Endothelial cell of umbilical vein (primary cell): ENCODE measurements at regions not wholly inside any gene's neighbourhood (a gene's known extent, or its start where the extent isn't known, plus 50 kb on each side); places are given as distances from the start of the nearest gene placed in this dataset.

Source experiments
- BruUV-seq: library from RNA; stranded (reverse); fragments of 400-500 nt; replicated peaks from 2 replicates; lab custom pipeline; 2021; lab: Mats Ljungman, UMichigan
- CTCF ChIA-PET: fragments of 300-600, 350-600 bp; sonication (Branson Sonifier 250); formaldehyde crosslinking; loops from one replicate; lab custom pipeline; 2021; ENCODE audit warnings: antibody characterized with exemption, inconsistent platforms; lab: Charles Lee
- POLR2A ChIA-PET: fragments of 300-600, 350-600 bp; sonication (Branson Sonifier 250); formaldehyde crosslinking; loops from one replicate; lab custom pipeline; 2021; ENCODE audit warnings: antibody characterized with exemption, inconsistent platforms; lab: Charles Lee
- DNase-seq: peaks from one replicate; pipeline ENCODE4 v3.0.0-alpha.2; 2011; ENCODE audit warnings: low read depth, low spot score
- FAIRE-seq: peaks from 2 replicates; lab custom pipeline; 2011; peaks lifted over from hg19 to GRCh38; lab: Jason Lieb, UNC
- H2AFZ ChIP-seq: 2 replicates; pipeline ENCODE4 v1.6.0; 2012; ENCODE audit warnings: low read depth, low read length, control low read depth, inconsistent platforms
- H3K27ac ChIP-seq: 2 replicates; pipeline ENCODE4 v1.5.1; 2011; ENCODE audit warnings: low read depth, mild to moderate bottlenecking, control low read depth, low read length, moderate library complexity; ENCODE audit not compliant: insufficient read depth
- H3K27me3 ChIP-seq, 2 experiments: 2 replicates each; pipeline versions ENCODE4 v1.6.0 to v1.6.1; 2011; ENCODE audit warnings: low read length in 2 of 2, mixed read lengths in 1 of 2; ENCODE audit not compliant: control insufficient read depth in 2 of 2, insufficient read depth in 2 of 2
- H3K36me3 ChIP-seq, 2 experiments: 2 replicates in 1 of 2; 3 replicates in 1 of 2; pipeline ENCODE4 v1.5.1; 2011; ENCODE audit warnings: low read length in 2 of 2, mild to moderate bottlenecking in 1 of 2, moderate library complexity in 1 of 2; ENCODE audit not compliant: control insufficient read depth in 2 of 2, insufficient read depth in 2 of 2; ENCODE audit errors: extremely low read depth in 1 of 2
- H3K4me1 ChIP-seq: 3 replicates; pipeline ENCODE4 v1.5.1; 2011; ENCODE audit warnings: mild to moderate bottlenecking, low read length; ENCODE audit not compliant: control insufficient read depth, insufficient read depth; ENCODE audit errors: extremely low read depth
- H3K4me2 ChIP-seq: 2 replicates; pipeline ENCODE4 v1.6.1; 2011; ENCODE audit warnings: low read length, control low read depth, mixed read lengths; ENCODE audit not compliant: insufficient read depth
- H3K4me3 ChIP-seq, 3 experiments: fragments of 200-600 bp in 1 of 3; sonication (generic), shearing (Covaris generic) in 1 of 3; replicated peaks in 1 of 3; 2 replicates each; pipeline ENCODE4 v1.5.1; 2011 to 2016; ENCODE audit warnings: control low read depth in 3 of 3, low read length in 3 of 3, mild to moderate bottlenecking in 2 of 3, inconsistent platforms in 1 of 3, low read depth in 1 of 3, moderate library complexity in 1 of 3; ENCODE audit not compliant: insufficient read depth in 1 of 3
- H3K79me2 ChIP-seq: 2 replicates; pipeline ENCODE4 v1.6.0; 2012; ENCODE audit warnings: low read length, inconsistent platforms; ENCODE audit not compliant: control insufficient read depth, insufficient read depth
- H3K9ac ChIP-seq: replicated peaks from 2 replicates; pipeline ENCODE3; 2011; ENCODE audit warnings: low read length, control low read depth; ENCODE audit not compliant: insufficient read depth; ENCODE audit errors: extremely low read depth
- H3K9me1 ChIP-seq: replicated peaks from 3 replicates; pipeline ENCODE4 v1.6.0; 2011; ENCODE audit warnings: mild to moderate bottlenecking, low read length; ENCODE audit not compliant: control insufficient read depth, insufficient read depth; ENCODE audit errors: extremely low read depth
- H3K9me3 ChIP-seq: replicated peaks from 2 replicates; pipeline ENCODE4 v1.5.1; 2012; ENCODE audit warnings: low read length, inconsistent platforms; ENCODE audit not compliant: control insufficient read depth, insufficient read depth
- H4K20me1 ChIP-seq: replicated peaks from 2 replicates; pipeline ENCODE3; 2011; ENCODE audit warnings: mild to moderate bottlenecking, low read length; ENCODE audit not compliant: control insufficient read depth, insufficient read depth; ENCODE audit errors: extremely low read depth
- EZH2 ChIP-seq: IDR thresholded peaks from 2 replicates; pipeline ENCODE4 v1.6.1; 2012; ENCODE audit warnings: borderline replicate concordance, low read depth, mild to moderate bottlenecking, moderate library complexity, low read length, inconsistent platforms; ENCODE audit not compliant: severe bottlenecking
- FOS ChIP-seq: IDR thresholded peaks from 2 replicates; pipeline ENCODE4 v1.6.1; 2011; ENCODE audit warnings: mild to moderate bottlenecking, low read length, moderate library complexity, borderline replicate concordance; ENCODE audit not compliant: insufficient read depth
- GATA2 ChIP-seq: IDR thresholded peaks from 2 replicates; pipeline ENCODE4 v1.7.0; 2011; ENCODE audit warnings: low read depth, mild to moderate bottlenecking, moderate library complexity, mixed read lengths, low read length; ENCODE audit not compliant: insufficient read length, insufficient read depth
- JUN ChIP-seq: IDR thresholded peaks from 2 replicates; pipeline ENCODE4 v1.6.1; 2011; ENCODE audit warnings: borderline replicate concordance, low read depth; ENCODE audit not compliant: insufficient read length, insufficient read depth
- MYC ChIP-seq: IDR thresholded peaks from one replicate; pipeline ENCODE4 v1.6.1; 2011; ENCODE audit warnings: mild to moderate bottlenecking, low read depth, low read length
- POLR2A ChIP-seq: IDR thresholded peaks from 2 replicates; pipeline ENCODE4 v1.6.1; 2012; ENCODE audit warnings: low read depth, mild to moderate bottlenecking, control low read depth, low read length
- POLR2AphosphoS5 ChIP-seq: IDR thresholded peaks from 2 replicates; pipeline ENCODE4 v1.6.1; 2012; ENCODE audit warnings: low read depth, mild to moderate bottlenecking, control low read depth, low read length, moderate library complexity; ENCODE audit not compliant: insufficient read depth
- dilution Hi-C: fragments of 300-500 bp; cut with MboI; formaldehyde crosslinking; loops from one replicate; pipeline ENCODE4 v1.15.0; 2019; ENCODE audit warnings: low sequenced_read_pairs; ENCODE audit not compliant: extremely low pct_ligation_motif_present
- intact Hi-C: fragments of 100-400 bp; cut with micrococcal nuclease; formaldehyde crosslinking; loops from one replicate; pipeline ENCODE4 v1.10.0; 2022
- TF ChIP-seq, protein P1 (sequence below): IDR thresholded peaks from 2 replicates; pipeline ENCODE4 v1.6.1; 2011; ENCODE audit not compliant: insufficient read depth, insufficient read length
- TF ChIP-seq, protein P2 (sequence below), 2 donors: IDR thresholded peaks; 1 replicate in 1 of 2; 2 replicates in 1 of 2; pipeline ENCODE4 v1.5.1; 2011; ENCODE audit warnings: low read length in 2 of 2, mild to moderate bottlenecking in 2 of 2, moderate library complexity in 2 of 2, control low read depth in 1 of 2, inconsistent platforms in 1 of 2, low read depth in 1 of 2; ENCODE audit not compliant: insufficient read depth in 1 of 2; ENCODE audit errors: extremely low read depth in 1 of 2

DNA sequence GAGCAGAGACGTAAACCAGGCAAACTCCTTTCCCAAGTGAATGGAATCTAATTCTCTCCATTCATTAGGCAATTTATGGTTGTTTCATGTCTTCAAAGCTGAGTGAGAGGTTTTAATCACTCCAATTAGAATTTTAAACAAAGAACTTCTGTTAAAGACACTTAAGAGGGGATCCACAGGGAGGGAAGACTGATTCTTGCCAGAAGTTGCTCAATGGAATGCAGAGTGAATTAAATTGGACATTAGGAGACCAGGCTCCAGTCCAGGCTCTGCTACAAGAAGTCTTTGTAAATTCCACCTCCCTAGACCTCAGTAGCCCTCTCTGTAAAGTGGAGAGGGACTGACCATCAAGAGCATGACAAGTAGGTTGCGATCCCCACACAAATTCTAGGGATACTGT, 130.7 kb upstream of the TMEM72 start:
- Histone ChIP-seq H3K4me3 (no peak overlapping the region), H3K9ac (no peak overlapping the region), H3K9me3 (no peaks in the 10 kb centered on the region), H3K27ac (no peak overlapping the region), H3K36me3 (no peaks in the 10 kb centered on the region), H3K4me2 (no peak overlapping the region), H3K4me1 (no peaks in the 10 kb centered on the region), H3K27me3 (peaks cover 0 to 2% of the 10 kb centered on the region in 2 experiments), H4K20me1 (no peaks in the 10 kb centered on the region), H3K9me1 (no peaks in the 10 kb centered on the region), H3K79me2 (no peaks in the 10 kb centered on the region), H2AFZ (no peak overlapping the region)
- TF ChIP-seq JUN (no peak), POLR2AphosphoS5 (no peak), FOS (no peak), MYC (no peak), POLR2A (no peak), EZH2 (no peak), GATA2 (no peak)
- TF ChIP-seq, protein P1, sequence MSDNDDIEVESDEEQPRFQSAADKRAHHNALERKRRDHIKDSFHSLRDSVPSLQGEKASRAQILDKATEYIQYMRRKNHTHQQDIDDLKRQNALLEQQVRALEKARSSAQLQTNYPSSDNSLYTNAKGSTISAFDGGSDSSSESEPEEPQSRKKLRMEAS = no peak
- TF ChIP-seq, protein P2, sequence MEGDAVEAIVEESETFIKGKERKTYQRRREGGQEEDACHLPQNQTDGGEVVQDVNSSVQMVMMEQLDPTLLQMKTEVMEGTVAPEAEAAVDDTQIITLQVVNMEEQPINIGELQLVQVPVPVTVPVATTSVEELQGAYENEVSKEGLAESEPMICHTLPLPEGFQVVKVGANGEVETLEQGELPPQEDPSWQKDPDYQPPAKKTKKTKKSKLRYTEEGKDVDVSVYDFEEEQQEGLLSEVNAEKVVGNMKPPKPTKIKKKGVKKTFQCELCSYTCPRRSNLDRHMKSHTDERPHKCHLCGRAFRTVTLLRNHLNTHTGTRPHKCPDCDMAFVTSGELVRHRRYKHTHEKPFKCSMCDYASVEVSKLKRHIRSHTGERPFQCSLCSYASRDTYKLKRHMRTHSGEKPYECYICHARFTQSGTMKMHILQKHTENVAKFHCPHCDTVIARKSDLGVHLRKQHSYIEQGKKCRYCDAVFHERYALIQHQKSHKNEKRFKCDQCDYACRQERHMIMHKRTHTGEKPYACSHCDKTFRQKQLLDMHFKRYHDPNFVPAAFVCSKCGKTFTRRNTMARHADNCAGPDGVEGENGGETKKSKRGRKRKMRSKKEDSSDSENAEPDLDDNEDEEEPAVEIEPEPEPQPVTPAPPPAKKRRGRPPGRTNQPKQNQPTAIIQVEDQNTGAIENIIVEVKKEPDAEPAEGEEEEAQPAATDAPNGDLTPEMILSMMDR (IDR thresholded peaks at IDR 0.05; ENCODE audit: extremely low read depth in 1 of 2, insufficient read depth in 1 of 2, low read depth in 1 of 2, low read length in 2 of 2) = no peak
- BruUV-seq = no TSS peak
- CTCF ChIA-PET = no interaction called here
- intact Hi-C loops = no loop called here
- DNase-seq = no peak
- POLR2A ChIA-PET = no interaction called here
- dilution Hi-C loops = no loop called here
- FAIRE-seq = no peak
